GM21447 (cell line): ENCODE measurements at regions not wholly inside any gene's neighbourhood (a gene's known extent, or its start where the extent isn't known, plus 50 kb on each side); places are given as distances from the start of the nearest gene placed in this dataset.
"Not testable (repeated sequence)": the region's sequence is repeated elsewhere in the genome, so short reads cannot be mapped to it uniquely, and the experiment has no call there.

Experiments
- ATAC-seq: cut with Tn5 transposase; IDR thresholded peaks from one replicate; pipeline ENCODE4 v1.9.1; 2021; ENCODE audit not compliant: unreplicated experiment

- no peak for ATAC-seq
Observed at GRCh38 chr2:239594772-239595608, 194.2 kb upstream of the HDAC4 start.

GRCh38 chr2:239594019-239594771 is 193.4 kb upstream of the HDAC4 start:
- no peak for ATAC-seq

- no peak for ATAC-seq
Observed at GRCh38 chr2:239593455-239593854, 192.6 kb upstream of the HDAC4 start.

GRCh38 chr2:239592629-239593290 is 191.9 kb upstream of the HDAC4 start:
- ATAC-seq, result not testable (repeated sequence)

- no peak for ATAC-seq
Observed at GRCh38 chr2:239590995-239591915, 190.4 kb upstream of the HDAC4 start.

GRCh38 chr2:239590276-239590675 is 189.5 kb upstream of the HDAC4 start:
- no peak for ATAC-seq

- ATAC-seq, result no peak
Observed at GRCh38 chr2:239589833-239590232, 189.0 kb upstream of the HDAC4 start.

GRCh38 chr2:239589270-239589825 is 188.5 kb upstream of the HDAC4 start:
- no peak for ATAC-seq

- no peak for ATAC-seq
Observed at GRCh38 chr2:239588451-239589269, 187.8 kb upstream of the HDAC4 start.

- ATAC-seq, result no peak
Observed at GRCh38 chr2:239587841-239588240, 187.0 kb upstream of the HDAC4 start.

GRCh38 chr2:239587311-239587731 is 186.5 kb upstream of the HDAC4 start:
- ATAC-seq, result no peak

- ATAC-seq, result no peak
Observed at GRCh38 chr2:239586651-239587310, 186.0 kb upstream of the HDAC4 start.

- ATAC-seq, result no peak
Observed at GRCh38 chr2:239585422-239585821, 184.6 kb upstream of the HDAC4 start.

- ATAC-seq, result no peak
Observed at GRCh38 chr2:239584986-239585385, 184.2 kb upstream of the HDAC4 start.

- ATAC-seq, result no peak
Observed at GRCh38 chr2:239583879-239584859, 183.3 kb upstream of the HDAC4 start.

GRCh38 chr2:239583171-239583878 is 182.5 kb upstream of the HDAC4 start:
- ATAC-seq, result no peak

GRCh38 chr2:239582476-239582875 is 181.7 kb upstream of the HDAC4 start:
- ATAC-seq, result no peak
